ENCODE measurements at regions not wholly inside any gene's neighbourhood (a gene's known extent, or its start where the extent isn't known, plus 50 kb on each side); places are given as distances from the start of the nearest gene placed in this dataset.

GRCh38 chr2:146837857-146838256, 1007.0 kb upstream of the ACVR2A start:
- DNase-seq, result no peak

- no peak for DNase-seq
These were observed 1018.4 kb upstream of the ACVR2A start for GRCh38 chr2:146826388-146826787.

GRCh38 chr2:146821836-146822316, 1023.0 kb upstream of the ACVR2A start:
- no peak for DNase-seq

GRCh38 chr2:146820672-146821071, 1024.2 kb upstream of the ACVR2A start:
- no peak for DNase-seq

- DNase-seq, result no peak
These were observed 1026.7 kb upstream of the ACVR2A start for GRCh38 chr2:146818122-146818521.

- DNase-seq, result no peak
These were observed 1027.2 kb upstream of the ACVR2A start for GRCh38 chr2:146817613-146818012.

- no peak for DNase-seq
These were observed 1029.9 kb upstream of the ACVR2A start for GRCh38 chr2:146814971-146815370.

- DNase-seq, result no peak
These were observed 1037.2 kb upstream of the ACVR2A start for GRCh38 chr2:146807568-146808168.

GRCh38 chr2:146806364-146807005, 1038.3 kb upstream of the ACVR2A start:
- no peak for DNase-seq

- DNase-seq, result no peak
These were observed 1040.5 kb upstream of the ACVR2A start for GRCh38 chr2:146804288-146804687.

- DNase-seq, result no peak
These were observed 1042.9 kb upstream of the ACVR2A start for GRCh38 chr2:146801886-146802285.

GRCh38 chr2:146786396-146786795, 1058.4 kb upstream of the ACVR2A start:
- DNase-seq, result no peak

- no peak for DNase-seq
These were observed 1059.7 kb upstream of the ACVR2A start for GRCh38 chr2:146785101-146785500.

GRCh38 chr2:146784602-146785001, 1060.2 kb upstream of the ACVR2A start:
- no peak for DNase-seq

GRCh38 chr2:146777181-146777580, 1067.6 kb upstream of the ACVR2A start:
- DNase-seq, result no peak

GRCh38 chr2:146776596-146776995, 1068.2 kb upstream of the ACVR2A start:
- DNase-seq, result no peak

- no peak for DNase-seq
These were observed 1073.3 kb upstream of the ACVR2A start for GRCh38 chr2:146771531-146771930.

- DNase-seq, result no peak
These were observed 1080.5 kb upstream of the ACVR2A start for GRCh38 chr2:146764301-146764700.

GRCh38 chr2:146762786-146763185, 1082.0 kb upstream of the ACVR2A start:
- DNase-seq, result no peak

- DNase-seq, result no peak
These were observed 1090.2 kb upstream of the ACVR2A start for GRCh38 chr2:146754606-146755005.

- no peak for DNase-seq
These were observed 1096.8 kb upstream of the ACVR2A start for GRCh38 chr2:146748046-146748445.

GRCh38 chr2:146741260-146741659, 1103.6 kb upstream of the ACVR2A start:
- DNase-seq, result no peak

GRCh38 chr2:146734821-146735190, 1110.0 kb upstream of the ACVR2A start:
- no peak for DNase-seq

- no peak for DNase-seq
These were observed 1110.6 kb upstream of the ACVR2A start for GRCh38 chr2:146734042-146734820.
